Urinary bladder (tissue), 3 donors: ENCODE measurements at regions not wholly inside any gene's neighbourhood (a gene's known extent, or its start where the extent isn't known, plus 50 kb on each side); places are given as distances from the start of the nearest gene placed in this dataset.

Experiments
- DNase-seq: peaks from one replicate; pipeline ENCODE4 v3.0.0-alpha.2; 2015; ENCODE audit errors: extremely low spot score
- H3K27ac ChIP-seq: one replicate; pipeline ENCODE4 v1.5.1; 2013; ENCODE audit warnings: low read depth, mild to moderate bottlenecking, moderate library complexity
- H3K36me3 ChIP-seq: one replicate; pipeline ENCODE4 v1.6.1; 2013; ENCODE audit warnings: mild to moderate bottlenecking, moderate library complexity; ENCODE audit not compliant: insufficient read depth
- H3K4me1 ChIP-seq: one replicate; pipeline ENCODE4 v1.6.1; 2013; ENCODE audit warnings: mild to moderate bottlenecking, moderate library complexity; ENCODE audit not compliant: insufficient read depth
- H3K4me3 ChIP-seq: one replicate; pipeline ENCODE4 v1.5.1; 2013; ENCODE audit warnings: low read depth, low read length
- WGBS: extraction: QIAGEN DNeasy Blood & Tissue Kit; methylation state at CpG from one replicate; pipeline ENCODE4 v1.1.7; 2013; 5-methylcytosine and 5-hydroxymethylcytosine counted together
- donor health status: healthy with polysubstance abuse.
- donor health status: healthy.

DNA sequence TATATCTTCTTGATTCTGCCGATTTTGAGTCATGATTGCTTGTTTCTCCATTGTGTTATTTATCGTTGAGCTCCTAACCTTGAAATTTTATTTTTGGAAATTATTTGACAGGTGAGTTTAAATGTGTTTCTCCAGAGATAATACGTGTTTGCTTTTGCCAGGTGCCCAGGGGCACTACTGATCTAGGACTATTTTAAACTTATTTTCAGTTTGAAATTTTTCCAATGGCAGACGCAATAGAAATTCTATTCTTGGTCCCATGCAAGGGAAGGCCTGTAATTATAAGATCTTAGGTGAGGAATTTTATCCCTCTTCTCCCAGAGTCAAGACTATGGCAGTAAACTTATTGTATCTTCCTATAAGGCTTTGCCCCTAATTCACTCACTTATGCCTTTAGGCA lies 252.8 kb downstream of the AEBP2 start:
- no peak for DNase-seq
- Histone ChIP-seq H3K36me3 (no peaks in the 10 kb centered on the region), H3K4me3 (no peak overlapping the region), H3K27ac (no peak overlapping the region), H3K4me1 (no peaks in the 10 kb centered on the region)
- 90% methylated on average over 4 of the region's 4 CpGs for WGBS

- H3K36me3 ChIP-seq: no peaks in the 10 kb centered on the region
- 67% methylated on average over 1 of the region's 1 CpG for WGBS
- H3K27ac ChIP-seq: no peak overlapping the region
- no peaks in the 10 kb centered on the region for H3K4me1 ChIP-seq
- H3K4me3 ChIP-seq: no peak overlapping the region
- no peak for DNase-seq
Observed at GRCh38 chr12:19692566-19692965, 253.3 kb downstream of the AEBP2 start.

DNA sequence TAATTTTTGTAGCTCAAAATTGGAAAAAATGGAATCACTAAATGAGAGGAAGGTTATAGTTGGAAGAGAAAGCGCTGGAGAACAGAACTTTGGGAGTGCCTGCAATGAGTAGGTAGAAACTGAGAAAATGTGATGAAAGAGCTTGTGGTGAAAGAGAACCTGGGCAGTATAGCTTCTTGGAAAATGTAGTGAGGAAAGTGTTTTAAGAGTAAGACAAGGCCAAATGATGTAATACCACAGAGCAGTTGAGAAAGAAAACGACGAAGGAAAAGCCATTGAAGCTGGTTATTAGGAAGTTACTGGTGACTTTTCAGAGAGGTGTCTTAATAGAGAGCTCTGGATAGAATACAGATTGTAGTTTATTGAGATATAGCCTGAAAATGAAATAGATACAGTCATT lies 255.3 kb downstream of the AEBP2 start:
- no peaks in the 10 kb centered on the region for H3K36me3 ChIP-seq
- H3K27ac ChIP-seq: no peak overlapping the region
- no peak for DNase-seq
- no peak overlapping the region for H3K4me3 ChIP-seq
- H3K4me1 ChIP-seq: no peaks in the 10 kb centered on the region
- WGBS: 70% methylated on average over 3 of the region's 3 CpGs

- DNase-seq: no peak
- H3K4me1 ChIP-seq: no peaks in the 10 kb centered on the region
- H3K4me3 ChIP-seq: no peak overlapping the region
- H3K36me3 ChIP-seq: no peaks in the 10 kb centered on the region
- no peak overlapping the region for H3K27ac ChIP-seq
- 77% methylated on average over 3 of the region's 3 CpGs for WGBS
Observed at GRCh38 chr12:19695244-19696098, 256.2 kb downstream of the AEBP2 start.

- DNase-seq: no peak
- 98% methylated on average over 4 of the region's 4 CpGs for WGBS
Observed at GRCh38 chr12:19700969-19701368, 261.7 kb downstream of the AEBP2 start.

GRCh38 chr12:19704966-19705365 lies 265.7 kb downstream of the AEBP2 start:
- 94% methylated on average over 1 of the region's 1 CpG for WGBS
- no peaks in the 10 kb centered on the region for H3K36me3 ChIP-seq
- no peak for DNase-seq

More at GRCh38 chr12:19700969-19701368, 261.7 kb downstream of the AEBP2 start:
- Histone ChIP-seq H3K4me1 (no peaks in the 10 kb centered on the region), H3K36me3 (no peaks in the 10 kb centered on the region), H3K27ac (no peak overlapping the region), H3K4me3 (no peak overlapping the region)

GRCh38 chr12:19706936-19707335 lies 267.6 kb downstream of the AEBP2 start:
- Histone ChIP-seq H3K36me3 (no peaks in the 10 kb centered on the region), H3K4me3 (no peak overlapping the region), H3K27ac (no peak overlapping the region), H3K4me1 (no peaks in the 10 kb centered on the region)
- 88% methylated on average over 1 of the region's 1 CpG for WGBS
- DNase-seq: no peak

More at GRCh38 chr12:19704966-19705365, 265.7 kb downstream of the AEBP2 start:
- H3K27ac ChIP-seq: no peak overlapping the region
- no peak overlapping the region for H3K4me3 ChIP-seq
- no peaks in the 10 kb centered on the region for H3K4me1 ChIP-seq

DNA sequence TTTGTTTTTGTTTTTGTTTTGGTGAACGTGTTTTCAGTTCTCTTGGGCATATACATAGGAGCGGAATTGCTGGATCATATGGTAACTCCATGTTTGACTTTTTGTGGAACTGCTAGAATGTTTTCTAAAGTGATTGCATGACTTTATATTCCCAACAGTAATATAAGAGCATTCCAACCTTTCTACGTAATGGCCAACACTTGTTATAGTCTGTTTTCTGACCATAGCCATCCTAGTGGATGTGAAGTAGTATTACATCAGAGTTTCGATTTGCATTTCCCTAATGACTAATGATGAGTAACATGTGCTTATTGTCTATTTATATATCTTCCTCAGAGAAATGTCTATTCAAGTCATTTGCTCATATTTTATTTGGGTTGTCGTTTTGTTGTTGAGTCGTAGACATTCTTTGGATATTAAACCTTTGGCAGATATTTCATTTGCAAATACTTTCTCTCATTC lies 268.7 kb downstream of the AEBP2 start:
- H3K4me1 ChIP-seq: no peaks in the 10 kb centered on the region
- no peaks in the 10 kb centered on the region for H3K36me3 ChIP-seq
- whole genome bisulfite sequencing: 76% methylated on average over 6 of the region's 6 CpGs
- H3K27ac ChIP-seq: no peak overlapping the region
- no peak overlapping the region for H3K4me3 ChIP-seq
- DNase-seq: no peak

DNA sequence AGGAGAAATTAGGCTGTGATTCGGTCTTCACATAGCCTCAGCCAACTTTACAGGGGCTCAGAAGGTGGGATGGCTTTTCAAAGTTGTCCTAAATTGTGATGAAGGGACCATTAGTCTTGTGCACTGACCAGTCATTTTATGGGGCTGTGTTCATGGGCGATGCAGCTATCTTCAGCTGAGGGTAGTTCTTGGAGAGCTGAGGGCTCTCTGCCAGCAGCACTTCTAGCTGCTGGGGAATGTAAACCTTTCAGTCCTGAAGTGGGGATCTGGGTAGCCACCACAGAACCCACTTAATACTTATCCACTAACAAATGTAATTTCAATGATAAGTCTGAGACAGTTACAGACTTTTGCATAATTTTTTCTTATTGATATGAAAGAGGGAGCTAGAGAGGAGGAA lies 270.6 kb downstream of the AEBP2 start:
- Histone ChIP-seq H3K36me3 (no peaks in the 10 kb centered on the region), H3K4me3 (no peak overlapping the region), H3K4me1 (no peaks in the 10 kb centered on the region), H3K27ac (no peak overlapping the region)
- DNase-seq: no peak
- WGBS: 48% methylated on average over 2 of the region's 2 CpGs

DNA sequence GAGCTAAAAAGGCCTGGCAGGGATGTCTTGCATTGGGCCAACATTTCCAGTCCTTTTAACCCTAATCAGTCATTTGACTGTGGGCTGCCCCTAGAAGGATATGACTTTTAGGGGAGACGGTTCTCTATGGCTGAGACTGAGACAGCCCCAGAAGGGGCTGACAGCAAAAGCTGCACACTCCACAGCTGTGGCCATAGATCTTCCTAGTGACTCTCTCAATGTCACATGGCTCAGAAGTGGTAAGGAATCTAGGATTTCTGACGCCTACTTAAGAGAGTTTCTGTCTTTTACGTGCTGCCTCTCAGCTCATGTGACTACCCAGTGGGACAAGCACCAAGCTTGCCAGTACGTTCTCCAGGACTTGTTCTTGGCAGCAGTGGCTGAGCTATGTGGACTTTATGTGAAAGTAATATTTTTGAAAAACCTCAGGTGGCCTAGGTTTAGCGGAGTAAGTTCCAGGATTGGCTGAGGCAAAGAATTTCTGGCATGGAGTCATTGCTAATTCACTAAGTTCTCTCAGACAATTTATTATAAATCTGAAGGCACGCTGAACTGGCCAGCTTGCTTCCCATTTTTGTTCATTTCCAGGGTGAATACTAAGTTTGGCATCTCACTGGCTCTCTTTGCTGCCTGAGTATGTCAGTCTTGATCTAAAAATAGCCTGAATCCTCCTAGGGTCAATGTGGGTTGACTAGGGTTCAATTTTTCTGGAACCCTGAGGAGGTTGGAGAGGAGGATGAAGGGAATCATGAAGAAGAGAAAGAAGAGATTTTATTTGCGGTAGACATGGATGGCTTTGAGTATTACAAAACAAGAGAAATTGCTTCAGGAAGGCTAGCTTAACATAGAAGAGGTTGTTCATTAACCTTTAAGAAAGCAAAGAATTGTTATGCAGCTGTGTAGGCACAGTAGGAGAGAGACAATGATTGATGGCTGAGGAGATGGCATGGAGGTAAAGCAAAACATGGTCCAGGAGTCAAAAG lies 271.8 kb downstream of the AEBP2 start:
- DNase-seq: no peak
- WGBS: 33% methylated on average over 7 of the region's 7 CpGs
- H3K4me1 ChIP-seq: no peaks in the 10 kb centered on the region
- no peaks in the 10 kb centered on the region for H3K36me3 ChIP-seq
- H3K27ac ChIP-seq: no peak overlapping the region
- no peak overlapping the region for H3K4me3 ChIP-seq

DNA sequence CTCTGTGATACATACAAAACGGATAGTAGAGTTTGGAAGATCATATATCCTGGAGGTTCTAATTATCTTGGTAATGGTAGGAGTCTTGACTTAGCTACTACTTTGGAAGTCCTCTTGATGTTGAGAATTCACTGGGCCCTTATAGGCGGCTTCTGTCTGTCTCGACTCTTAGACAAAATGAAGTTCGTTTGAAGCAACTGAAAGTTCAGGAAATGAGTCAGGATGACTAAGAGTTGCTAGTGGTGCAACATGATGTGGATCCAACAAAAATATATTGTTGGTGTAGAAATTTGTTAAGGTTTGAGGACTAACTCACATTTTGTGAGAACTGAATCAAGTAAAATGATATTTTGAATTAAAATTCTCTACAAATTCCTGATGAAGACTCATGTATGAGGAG lies 272.7 kb downstream of the AEBP2 start:
- WGBS: 90% methylated on average over 4 of the region's 4 CpGs
- no peaks in the 10 kb centered on the region for H3K36me3 ChIP-seq
- H3K4me3 ChIP-seq: no peak overlapping the region
- no peak overlapping the region for H3K27ac ChIP-seq
- DNase-seq: no peak
- H3K4me1 ChIP-seq: no peaks in the 10 kb centered on the region

- Histone ChIP-seq H3K36me3 (no peaks in the 10 kb centered on the region), H3K4me1 (no peaks in the 10 kb centered on the region), H3K4me3 (no peak overlapping the region), H3K27ac (no peak overlapping the region)
- WGBS: 78% methylated on average over 2 of the region's 2 CpGs
- no peak for DNase-seq
Observed at GRCh38 chr12:19718401-19718800, 279.1 kb downstream of the AEBP2 start.

DNA sequence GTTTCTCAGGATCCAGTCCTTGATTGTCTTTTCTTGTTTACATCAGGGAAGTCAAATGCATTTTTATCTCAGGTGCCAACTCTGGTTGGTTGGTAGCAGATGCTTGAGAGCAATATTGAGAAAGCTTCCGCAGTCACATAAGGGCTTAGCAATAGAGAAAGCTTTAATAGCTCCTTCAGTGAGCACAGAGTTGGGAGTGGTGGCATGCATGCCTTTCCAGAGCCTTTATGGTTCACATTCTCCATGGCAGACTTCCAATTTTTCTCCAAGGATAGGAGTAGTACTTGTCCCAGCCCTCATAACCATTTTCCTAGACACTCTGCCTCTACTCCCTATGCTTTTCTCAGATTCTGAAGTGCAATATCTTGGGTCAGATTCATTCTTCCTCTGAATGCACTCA lies 280.4 kb downstream of the AEBP2 start:
- H3K27ac ChIP-seq: no peak overlapping the region
- WGBS: 100% methylated on average over 1 of the region's 1 CpG
- no peaks in the 10 kb centered on the region for H3K36me3 ChIP-seq
- DNase-seq: no peak
- no peak overlapping the region for H3K4me3 ChIP-seq
- no peaks in the 10 kb centered on the region for H3K4me1 ChIP-seq

DNA sequence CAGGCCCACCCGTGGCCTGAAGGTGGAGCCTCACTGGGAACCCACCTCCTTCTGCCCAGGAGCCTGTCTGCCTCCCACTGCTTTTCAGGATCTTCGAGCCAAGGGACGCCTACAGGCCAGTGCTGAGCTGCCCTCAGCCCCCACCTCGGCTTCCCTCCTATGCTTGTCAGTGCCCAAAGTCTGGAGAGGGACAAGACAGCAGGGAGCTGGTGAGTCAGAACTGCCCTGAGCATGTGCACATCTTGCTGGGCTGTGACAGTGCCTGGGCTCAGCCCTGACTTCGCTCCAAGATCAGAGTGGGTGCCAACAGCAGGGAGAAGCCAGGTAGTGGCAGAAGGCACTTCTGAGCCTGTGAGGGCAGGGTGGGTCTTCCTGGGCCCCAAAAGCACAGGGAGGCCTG lies 286.8 kb downstream of the AEBP2 start:
- no peak for DNase-seq
- 96% methylated on average over 5 of the region's 5 CpGs for WGBS

More for the DNA sequence above, 286.8 kb downstream of the AEBP2 start:
- H3K27ac ChIP-seq: no peak overlapping the region
- no peaks in the 10 kb centered on the region for H3K36me3 ChIP-seq
- no peaks in the 10 kb centered on the region for H3K4me1 ChIP-seq
- no peak overlapping the region for H3K4me3 ChIP-seq
